Liver (tissue), 8 donors: ENCODE measurements at regions not wholly inside any gene's neighbourhood (a gene's known extent, or its start where the extent isn't known, plus 50 kb on each side); places are given as distances from the start of the nearest gene placed in this dataset.

Experiments
- DNase-seq: peaks from one replicate; pipeline ENCODE4 v3.0.0-alpha.2; 2017; ENCODE audit warnings: low spot score
- H3K27ac ChIP-seq, 2 donors: one replicate each; pipeline ENCODE4 v1.7.0; 2013; ENCODE audit warnings: inconsistent platforms in 2 of 2, low read length in 2 of 2, control low read depth in 1 of 2, low read depth in 1 of 2, mild to moderate bottlenecking in 1 of 2
- H3K27me3 ChIP-seq, 4 donors: one replicate each; pipeline versions ENCODE4 v1.6.1 to v1.7.0; 2013; ENCODE audit warnings: low read length in 3 of 4, inconsistent platforms in 1 of 4, mild to moderate bottlenecking in 1 of 4, moderate library complexity in 1 of 4; ENCODE audit not compliant: control insufficient read depth in 4 of 4, insufficient read depth in 4 of 4
- H3K36me3 ChIP-seq, 4 donors: one replicate each; pipeline versions ENCODE4 v1.6.1 to v1.7.0; 2013; ENCODE audit warnings: low read length in 3 of 4, mild to moderate bottlenecking in 3 of 4, low read depth in 1 of 4, moderate library complexity in 1 of 4; ENCODE audit not compliant: control insufficient read depth in 4 of 4, insufficient read depth in 3 of 4
- H3K4me1 ChIP-seq, 4 donors: one replicate each; pipeline versions ENCODE4 v1.6.1 to v1.7.0; 2013; ENCODE audit warnings: low read length in 3 of 4, mild to moderate bottlenecking in 3 of 4, moderate library complexity in 1 of 4; ENCODE audit not compliant: control insufficient read depth in 4 of 4, insufficient read depth in 4 of 4
- H3K4me3 ChIP-seq, 3 donors: one replicate each; pipeline versions ENCODE4 v1.6.1 to v1.7.0; 2013; ENCODE audit warnings: low read length in 3 of 3, control low read depth in 1 of 3, low read depth in 1 of 3, mild to moderate bottlenecking in 1 of 3
- H3K9ac ChIP-seq, 2 donors: one replicate each; pipeline ENCODE4 v1.7.0; 2013; ENCODE audit warnings: low read length in 2 of 2, mild to moderate bottlenecking in 2 of 2, moderate library complexity in 2 of 2, control low read depth in 1 of 2, low read depth in 1 of 2
- H3K9me3 ChIP-seq, 4 donors: one replicate each; pipeline versions ENCODE4 v1.6.1 to v1.7.0; 2013; ENCODE audit warnings: low read length in 3 of 4; ENCODE audit not compliant: control insufficient read depth in 4 of 4
- EGR1 ChIP-seq, 2 donors: IDR thresholded peaks; 2 replicates each; pipeline ENCODE4 v1.6.1; 2016 to 2018; ENCODE audit warnings: antibody characterized with exemption in 2 of 2, low read depth in 2 of 2
- FOXA1 ChIP-seq: IDR thresholded peaks from 2 replicates; pipeline ENCODE4 v1.6.1; 2016; ENCODE audit warnings: antibody characterized with exemption
- FOXA2 ChIP-seq: IDR thresholded peaks from 2 replicates; pipeline ENCODE4 v1.6.1; 2016; ENCODE audit warnings: antibody characterized with exemption
- GABPA ChIP-seq, 2 donors: IDR thresholded peaks in 1 of 2; conservative IDR thresholded peaks in 1 of 2; 2 replicates each; pipeline ENCODE4 v1.6.1; 2016; ENCODE audit warnings: antibody characterized with exemption in 2 of 2, mild to moderate bottlenecking in 1 of 2, moderate library complexity in 1 of 2
- HNF4A ChIP-seq, 2 donors: conservative IDR thresholded peaks; 2 replicates each; pipeline ENCODE4 v1.6.1; 2016; ENCODE audit warnings: antibody characterized with exemption in 2 of 2, mild to moderate bottlenecking in 2 of 2
- HNF4G ChIP-seq: IDR thresholded peaks from 2 replicates; pipeline ENCODE4 v1.6.1; 2016; ENCODE audit warnings: antibody characterized with exemption
- JUND ChIP-seq, 2 donors: IDR thresholded peaks; 2 replicates each; pipeline ENCODE4 v1.6.1; 2016; ENCODE audit warnings: antibody characterized with exemption in 2 of 2
- NR2F2 ChIP-seq: IDR thresholded peaks from 2 replicates; pipeline ENCODE4 v1.6.1; 2016; ENCODE audit warnings: antibody characterized with exemption
- RAD21 ChIP-seq, 2 donors: IDR thresholded peaks; 2 replicates each; pipeline ENCODE4 v1.6.1; 2016; ENCODE audit warnings: antibody characterized with exemption in 2 of 2, mild to moderate bottlenecking in 2 of 2
- RXRA ChIP-seq, 2 donors: IDR thresholded peaks; 2 replicates each; pipeline ENCODE4 v1.6.1; 2017 to 2018; ENCODE audit warnings: antibody characterized with exemption in 2 of 2, mild to moderate bottlenecking in 1 of 2
- SP1 ChIP-seq: IDR thresholded peaks from 2 replicates; pipeline ENCODE4 v1.6.1; 2018; ENCODE audit warnings: antibody characterized with exemption, mild to moderate bottlenecking
- TAF1 ChIP-seq: conservative IDR thresholded peaks from 2 replicates; pipeline ENCODE4 v1.6.1; 2016; ENCODE audit warnings: antibody characterized with exemption, mild to moderate bottlenecking
- YY1 ChIP-seq: IDR thresholded peaks from 2 replicates; pipeline ENCODE4 v1.6.1; 2016; ENCODE audit warnings: antibody characterized with exemption, mild to moderate bottlenecking
- WGBS: extraction: QIAGEN DNeasy Blood & Tissue Kit; methylation state at CpG from one replicate; pipeline ENCODE4 v1.1.7; 2013; 5-methylcytosine and 5-hydroxymethylcytosine counted together
- TF ChIP-seq, protein P1 (sequence below): IDR thresholded peaks from 2 replicates; pipeline ENCODE4 v1.6.1; 2016; ENCODE audit warnings: antibody characterized with exemption, mild to moderate bottlenecking
- TF ChIP-seq, protein P2 (sequence below): IDR thresholded peaks from 2 replicates; pipeline ENCODE4 v1.6.1; 2016; ENCODE audit warnings: antibody characterized with exemption
- TF ChIP-seq, protein P3 (sequence below): fragments of 150-350 bp; IDR thresholded peaks from 2 replicates; pipeline ENCODE4 v1.5.1; 2017; ENCODE audit warnings: improper control_type of control experiment, low read depth, low read length; ENCODE audit not compliant: missing input control
- TF ChIP-seq, protein P4 (sequence below): IDR thresholded peaks from 2 replicates; pipeline ENCODE4 v1.6.1; 2016; ENCODE audit warnings: antibody characterized with exemption
- TF ChIP-seq, protein P5 (sequence below): IDR thresholded peaks from 2 replicates; pipeline ENCODE4 v1.6.1; 2016; ENCODE audit warnings: antibody characterized with exemption
- donor health status: healthy.
- donor health status: healthy.
- donor health status: healthy.
- donor health status: healthy.
- donor health status: healthy.

DNA sequence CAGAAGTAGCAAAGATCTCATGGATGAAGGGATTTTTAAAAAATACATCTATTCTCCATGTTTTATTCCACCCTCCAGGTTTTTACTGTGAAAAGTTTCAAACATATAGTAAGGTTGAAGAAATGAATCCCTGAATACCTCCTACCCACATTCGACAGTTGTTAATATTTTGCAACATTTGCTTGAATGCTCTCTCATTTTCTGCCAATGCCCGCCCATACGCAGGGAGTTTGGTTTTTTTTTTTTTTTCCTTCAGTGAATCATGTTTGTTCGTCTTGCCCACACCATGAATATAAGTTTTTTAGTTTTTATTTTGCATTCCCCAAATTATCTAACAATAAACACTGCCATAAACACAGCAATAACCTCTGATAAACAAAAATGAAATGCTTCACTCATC, 82.9 kb downstream of the MAP1LC3B2 start:
- H3K27ac ChIP-seq, result no peak overlapping the region
- no peak overlapping the region for H3K4me3 ChIP-seq
- H3K36me3 ChIP-seq, result no peaks in the 10 kb centered on the region
- WGBS, result 36% methylated on average over 4 of the region's 4 CpGs
- H3K4me1 ChIP-seq, result peaks cover 0 to 11% (median 8%) of the 10 kb centered on the region in 4 donors
- TF ChIP-seq YY1, result peak; percentile 18
- TF ChIP-seq FOXA2, result no peak
- TF ChIP-seq, protein P1, sequence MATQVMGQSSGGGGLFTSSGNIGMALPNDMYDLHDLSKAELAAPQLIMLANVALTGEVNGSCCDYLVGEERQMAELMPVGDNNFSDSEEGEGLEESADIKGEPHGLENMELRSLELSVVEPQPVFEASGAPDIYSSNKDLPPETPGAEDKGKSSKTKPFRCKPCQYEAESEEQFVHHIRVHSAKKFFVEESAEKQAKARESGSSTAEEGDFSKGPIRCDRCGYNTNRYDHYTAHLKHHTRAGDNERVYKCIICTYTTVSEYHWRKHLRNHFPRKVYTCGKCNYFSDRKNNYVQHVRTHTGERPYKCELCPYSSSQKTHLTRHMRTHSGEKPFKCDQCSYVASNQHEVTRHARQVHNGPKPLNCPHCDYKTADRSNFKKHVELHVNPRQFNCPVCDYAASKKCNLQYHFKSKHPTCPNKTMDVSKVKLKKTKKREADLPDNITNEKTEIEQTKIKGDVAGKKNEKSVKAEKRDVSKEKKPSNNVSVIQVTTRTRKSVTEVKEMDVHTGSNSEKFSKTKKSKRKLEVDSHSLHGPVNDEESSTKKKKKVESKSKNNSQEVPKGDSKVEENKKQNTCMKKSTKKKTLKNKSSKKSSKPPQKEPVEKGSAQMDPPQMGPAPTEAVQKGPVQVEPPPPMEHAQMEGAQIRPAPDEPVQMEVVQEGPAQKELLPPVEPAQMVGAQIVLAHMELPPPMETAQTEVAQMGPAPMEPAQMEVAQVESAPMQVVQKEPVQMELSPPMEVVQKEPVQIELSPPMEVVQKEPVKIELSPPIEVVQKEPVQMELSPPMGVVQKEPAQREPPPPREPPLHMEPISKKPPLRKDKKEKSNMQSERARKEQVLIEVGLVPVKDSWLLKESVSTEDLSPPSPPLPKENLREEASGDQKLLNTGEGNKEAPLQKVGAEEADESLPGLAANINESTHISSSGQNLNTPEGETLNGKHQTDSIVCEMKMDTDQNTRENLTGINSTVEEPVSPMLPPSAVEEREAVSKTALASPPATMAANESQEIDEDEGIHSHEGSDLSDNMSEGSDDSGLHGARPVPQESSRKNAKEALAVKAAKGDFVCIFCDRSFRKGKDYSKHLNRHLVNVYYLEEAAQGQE, result no peak
- TF ChIP-seq EGR1 (IDR thresholded peaks at IDR 0.05; ENCODE audit: low read depth in 2 of 2), result no peak
- TF ChIP-seq, protein P2, sequence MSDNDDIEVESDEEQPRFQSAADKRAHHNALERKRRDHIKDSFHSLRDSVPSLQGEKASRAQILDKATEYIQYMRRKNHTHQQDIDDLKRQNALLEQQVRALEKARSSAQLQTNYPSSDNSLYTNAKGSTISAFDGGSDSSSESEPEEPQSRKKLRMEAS, result no peak
- no peak for TF ChIP-seq NR2F2
- no peak for TF ChIP-seq HNF4G
- TF ChIP-seq HNF4A (conservative IDR thresholded peaks at IDR 0.05), result peak in 1 of 2 donors; percentile 14
- no peak for TF ChIP-seq GABPA (IDR thresholded peaks at IDR 0.05 in 1 of 2, conservative IDR thresholded peaks at IDR 0.05 in 1 of 2)
- no peak for TF ChIP-seq JUND (IDR thresholded peaks at IDR 0.05)
- TF ChIP-seq, protein P3, sequence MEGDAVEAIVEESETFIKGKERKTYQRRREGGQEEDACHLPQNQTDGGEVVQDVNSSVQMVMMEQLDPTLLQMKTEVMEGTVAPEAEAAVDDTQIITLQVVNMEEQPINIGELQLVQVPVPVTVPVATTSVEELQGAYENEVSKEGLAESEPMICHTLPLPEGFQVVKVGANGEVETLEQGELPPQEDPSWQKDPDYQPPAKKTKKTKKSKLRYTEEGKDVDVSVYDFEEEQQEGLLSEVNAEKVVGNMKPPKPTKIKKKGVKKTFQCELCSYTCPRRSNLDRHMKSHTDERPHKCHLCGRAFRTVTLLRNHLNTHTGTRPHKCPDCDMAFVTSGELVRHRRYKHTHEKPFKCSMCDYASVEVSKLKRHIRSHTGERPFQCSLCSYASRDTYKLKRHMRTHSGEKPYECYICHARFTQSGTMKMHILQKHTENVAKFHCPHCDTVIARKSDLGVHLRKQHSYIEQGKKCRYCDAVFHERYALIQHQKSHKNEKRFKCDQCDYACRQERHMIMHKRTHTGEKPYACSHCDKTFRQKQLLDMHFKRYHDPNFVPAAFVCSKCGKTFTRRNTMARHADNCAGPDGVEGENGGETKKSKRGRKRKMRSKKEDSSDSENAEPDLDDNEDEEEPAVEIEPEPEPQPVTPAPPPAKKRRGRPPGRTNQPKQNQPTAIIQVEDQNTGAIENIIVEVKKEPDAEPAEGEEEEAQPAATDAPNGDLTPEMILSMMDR, result no peak
- TF ChIP-seq SP1, result no peak
- TF ChIP-seq, protein P4, sequence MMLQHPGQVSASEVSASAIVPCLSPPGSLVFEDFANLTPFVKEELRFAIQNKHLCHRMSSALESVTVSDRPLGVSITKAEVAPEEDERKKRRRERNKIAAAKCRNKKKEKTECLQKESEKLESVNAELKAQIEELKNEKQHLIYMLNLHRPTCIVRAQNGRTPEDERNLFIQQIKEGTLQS, result no peak
- TF ChIP-seq TAF1, result no peak
- TF ChIP-seq, protein P5, sequence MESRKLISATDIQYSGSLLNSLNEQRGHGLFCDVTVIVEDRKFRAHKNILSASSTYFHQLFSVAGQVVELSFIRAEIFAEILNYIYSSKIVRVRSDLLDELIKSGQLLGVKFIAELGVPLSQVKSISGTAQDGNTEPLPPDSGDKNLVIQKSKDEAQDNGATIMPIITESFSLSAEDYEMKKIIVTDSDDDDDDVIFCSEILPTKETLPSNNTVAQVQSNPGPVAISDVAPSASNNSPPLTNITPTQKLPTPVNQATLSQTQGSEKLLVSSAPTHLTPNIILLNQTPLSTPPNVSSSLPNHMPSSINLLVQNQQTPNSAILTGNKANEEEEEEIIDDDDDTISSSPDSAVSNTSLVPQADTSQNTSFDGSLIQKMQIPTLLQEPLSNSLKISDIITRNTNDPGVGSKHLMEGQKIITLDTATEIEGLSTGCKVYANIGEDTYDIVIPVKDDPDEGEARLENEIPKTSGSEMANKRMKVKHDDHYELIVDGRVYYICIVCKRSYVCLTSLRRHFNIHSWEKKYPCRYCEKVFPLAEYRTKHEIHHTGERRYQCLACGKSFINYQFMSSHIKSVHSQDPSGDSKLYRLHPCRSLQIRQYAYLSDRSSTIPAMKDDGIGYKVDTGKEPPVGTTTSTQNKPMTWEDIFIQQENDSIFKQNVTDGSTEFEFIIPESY, result no peak
- TF ChIP-seq FOXA1, result no peak
- peak in 1 of 2 donors; percentile 5 for TF ChIP-seq RXRA (IDR thresholded peaks at IDR 0.05)
- TF ChIP-seq RAD21 (IDR thresholded peaks at IDR 0.05), result no peak
- H3K9ac ChIP-seq, result no peak overlapping the region
- no peaks in the 10 kb centered on the region for H3K27me3 ChIP-seq
- H3K9me3 ChIP-seq, result no peaks in the 10 kb centered on the region
- no peak for DNase-seq

DNA sequence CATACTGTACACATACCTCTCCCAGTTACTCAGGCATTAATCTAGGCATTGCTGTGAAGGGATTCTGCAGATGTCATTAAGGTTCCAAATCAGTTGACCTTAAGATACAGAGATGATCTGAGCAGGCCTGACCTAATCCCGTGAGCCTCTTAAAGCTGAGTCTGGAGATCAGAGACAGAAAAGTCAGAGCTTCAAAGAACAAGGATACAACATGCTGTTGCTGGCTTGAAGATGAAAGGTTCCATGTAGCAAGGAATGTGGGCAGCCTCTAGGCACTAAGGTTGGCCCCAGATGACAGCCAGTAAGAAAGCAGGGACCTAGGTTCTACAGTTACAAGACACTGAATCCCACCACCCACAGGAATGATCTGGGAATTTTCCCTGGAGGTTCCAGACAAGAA, 81.1 kb downstream of the MAP1LC3B2 start:
- Histone ChIP-seq H3K4me1 (peaks cover 5 to 28% (median 24%) of the 10 kb centered on the region in 4 donors), H3K27me3 (no peaks in the 10 kb centered on the region), H3K4me3 (no peak overlapping the region), H3K9me3 (no peaks in the 10 kb centered on the region), H3K27ac (no peak overlapping the region), H3K9ac (no peak overlapping the region), H3K36me3 (no peaks in the 10 kb centered on the region)
- TF ChIP-seq GABPA (IDR thresholded peaks at IDR 0.05 in 1 of 2, conservative IDR thresholded peaks at IDR 0.05 in 1 of 2) (no peak), EGR1 (IDR thresholded peaks at IDR 0.05; ENCODE audit: low read depth in 2 of 2) (no peak), RAD21 (IDR thresholded peaks at IDR 0.05) (no peak), JUND (IDR thresholded peaks at IDR 0.05) (no peak), HNF4G (no peak), TAF1 (no peak), YY1 (no peak), SP1 (no peak), HNF4A (conservative IDR thresholded peaks at IDR 0.05) (no peak), FOXA1 (no peak), FOXA2 (no peak)
- TF ChIP-seq, protein P1, result no peak
- TF ChIP-seq, protein P4, result no peak
- TF ChIP-seq, protein P2, result no peak
- DNase-seq, result no peak
- 97% methylated on average over 1 of the region's 1 CpG for WGBS
